ENCODE measurements at regions not wholly inside any gene's neighbourhood (a gene's known extent, or its start where the extent isn't known, plus 50 kb on each side); places are given as distances from the start of the nearest gene placed in this dataset.

DNA sequence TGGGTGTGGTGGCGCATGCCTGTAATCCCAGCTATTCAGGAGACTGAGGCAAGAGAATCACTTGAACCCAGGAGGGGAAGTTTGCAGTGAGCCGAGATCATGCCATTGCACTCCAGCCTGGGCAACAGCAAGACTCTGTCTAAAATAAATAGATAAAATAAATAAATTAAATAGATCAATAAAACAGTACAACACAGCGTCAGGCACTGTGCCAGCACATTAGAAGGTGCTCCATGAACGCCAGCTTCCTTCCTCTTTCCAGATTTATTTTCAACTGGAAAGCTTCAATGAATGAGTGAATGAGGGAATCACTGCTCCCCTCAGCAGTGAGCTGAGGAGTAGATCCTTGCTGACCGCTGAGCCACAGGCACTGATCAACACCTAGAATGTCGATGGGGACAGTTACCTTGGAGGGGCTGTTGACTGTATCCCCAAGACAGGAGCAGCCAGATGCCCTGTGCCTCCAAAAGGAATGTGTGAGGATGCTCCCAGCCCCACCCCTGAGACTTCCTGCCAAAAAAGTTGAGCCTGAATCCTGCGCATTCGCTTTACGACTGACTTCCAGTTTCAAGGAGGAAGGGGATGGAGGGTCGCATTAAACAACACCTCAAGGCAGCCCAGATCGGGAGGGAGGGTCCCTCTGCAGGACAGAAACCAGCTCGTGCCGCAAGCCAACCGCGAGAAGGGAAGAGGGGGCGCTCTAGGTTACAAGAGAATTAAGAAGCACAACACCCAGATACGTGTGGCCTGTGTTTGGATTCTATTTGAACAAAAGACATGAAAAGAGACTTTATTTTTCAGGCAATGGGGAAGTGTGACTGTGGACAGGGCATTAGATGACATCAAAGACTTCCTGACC lies 54.0 kb upstream of the CNOT6 start:
- H2AFZ ChIP-seq (replicated peaks) = peak overlapping the region; percentile 99
- H3K36me3 Mint-ChIP-seq = no peaks in the 10 kb centered on the region
- H3K4me1 Mint-ChIP-seq = peaks cover 3% of the 10 kb centered on the region
- no peak overlapping the region for H3K4me3 Mint-ChIP-seq
- DNase-seq (ENCODE audit: low spot score) = peak; percentile 51
- no peaks in the 10 kb centered on the region for H3K79me2 ChIP-seq (ENCODE audit: low read depth)
- peaks cover 3% of the 10 kb centered on the region for H3K9me3 ChIP-seq (ENCODE audit: low read depth)
- H3K36me3 ChIP-seq = no peaks in the 10 kb centered on the region
- TF ChIP-seq EZH2 (IDR thresholded peaks at IDR 0.05) (no peak), EZH2phosphoT487 (IDR thresholded peaks at IDR 0.05) (no peak)
- TF ChIP-seq, protein P1, sequence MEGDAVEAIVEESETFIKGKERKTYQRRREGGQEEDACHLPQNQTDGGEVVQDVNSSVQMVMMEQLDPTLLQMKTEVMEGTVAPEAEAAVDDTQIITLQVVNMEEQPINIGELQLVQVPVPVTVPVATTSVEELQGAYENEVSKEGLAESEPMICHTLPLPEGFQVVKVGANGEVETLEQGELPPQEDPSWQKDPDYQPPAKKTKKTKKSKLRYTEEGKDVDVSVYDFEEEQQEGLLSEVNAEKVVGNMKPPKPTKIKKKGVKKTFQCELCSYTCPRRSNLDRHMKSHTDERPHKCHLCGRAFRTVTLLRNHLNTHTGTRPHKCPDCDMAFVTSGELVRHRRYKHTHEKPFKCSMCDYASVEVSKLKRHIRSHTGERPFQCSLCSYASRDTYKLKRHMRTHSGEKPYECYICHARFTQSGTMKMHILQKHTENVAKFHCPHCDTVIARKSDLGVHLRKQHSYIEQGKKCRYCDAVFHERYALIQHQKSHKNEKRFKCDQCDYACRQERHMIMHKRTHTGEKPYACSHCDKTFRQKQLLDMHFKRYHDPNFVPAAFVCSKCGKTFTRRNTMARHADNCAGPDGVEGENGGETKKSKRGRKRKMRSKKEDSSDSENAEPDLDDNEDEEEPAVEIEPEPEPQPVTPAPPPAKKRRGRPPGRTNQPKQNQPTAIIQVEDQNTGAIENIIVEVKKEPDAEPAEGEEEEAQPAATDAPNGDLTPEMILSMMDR (IDR thresholded peaks at IDR 0.05) = peak; percentile 41
- H4K20me1 ChIP-seq (ENCODE audit: low read depth) = no peaks in the 10 kb centered on the region
- H3K27me3 ChIP-seq = no peaks in the 10 kb centered on the region
- H3K27me3 Mint-ChIP-seq (ENCODE audit: insufficient read depth, low read depth) = peaks cover 4% of the 10 kb centered on the region
- no peaks in the 10 kb centered on the region for H3F3A ChIP-seq (ENCODE audit: low read depth)
- no peak overlapping the region for H3K27ac ChIP-seq
- peaks cover 14% of the 10 kb centered on the region for H3K9me3 Mint-ChIP-seq
- no peak overlapping the region for H3K9ac ChIP-seq
- H3K4me1 ChIP-seq = no peaks in the 10 kb centered on the region
- H3K27ac Mint-ChIP-seq = no peak overlapping the region
- H3K4me2 ChIP-seq = peak overlapping the region; percentile 13
- H3K4me3 ChIP-seq = no peak overlapping the region

DNA sequence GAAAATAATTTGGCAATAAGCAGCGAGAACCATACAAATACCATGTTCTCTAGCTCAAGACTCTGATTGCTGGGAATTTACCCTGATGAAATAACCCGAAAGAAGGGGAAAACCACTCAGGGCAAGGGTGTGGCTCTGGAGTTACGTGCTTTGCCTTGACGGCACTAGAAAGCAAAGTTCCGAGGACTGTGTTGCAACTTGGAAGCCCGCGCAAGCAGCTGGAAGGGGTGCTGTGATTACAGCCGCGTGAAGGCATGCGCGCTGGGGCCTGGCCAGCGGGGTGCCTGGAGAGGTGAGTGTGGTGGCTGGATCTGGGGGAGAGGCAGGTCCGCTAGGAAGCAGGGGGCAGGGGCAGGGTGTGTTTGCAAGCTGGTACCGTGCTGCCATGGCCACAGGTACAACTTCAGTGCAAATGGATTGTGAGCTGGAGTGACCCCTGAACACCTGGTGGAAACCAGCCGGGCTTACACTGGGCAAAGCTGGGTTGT lies 52.6 kb upstream of the CNOT6 start:
- H3K36me3 Mint-ChIP-seq = no peaks in the 10 kb centered on the region
- TF ChIP-seq, protein P1 (IDR thresholded peaks at IDR 0.05) = no peak

More for the DNA sequence above, 52.6 kb upstream of the CNOT6 start:
- Histone ChIP-seq H3K27me3 (no peaks in the 10 kb centered on the region), H3K36me3 (no peaks in the 10 kb centered on the region), H3K27ac (no peak overlapping the region), H3K79me2 (ENCODE audit: low read depth) (no peaks in the 10 kb centered on the region), H3F3A (ENCODE audit: low read depth) (no peaks in the 10 kb centered on the region), H3K4me2 (no peak overlapping the region), H3K9ac (no peak overlapping the region), H3K4me1 (no peaks in the 10 kb centered on the region), H4K20me1 (ENCODE audit: low read depth) (no peaks in the 10 kb centered on the region), H3K9me3 (ENCODE audit: low read depth) (peaks cover 3% of the 10 kb centered on the region), H3K4me3 (no peak overlapping the region), H2AFZ (replicated peaks) (no peak overlapping the region)
- Mint-ChIP-seq H3K9me3 (peaks cover 18% of the 10 kb centered on the region), H3K4me1 (peaks cover 3% of the 10 kb centered on the region), H3K4me3 (no peak overlapping the region), H3K27ac (no peak overlapping the region), H3K27me3 (ENCODE audit: insufficient read depth, low read depth) (peaks cover 4% of the 10 kb centered on the region)
- no peak for DNase-seq (ENCODE audit: low spot score)
